Smooth muscle cell (in vitro differentiated cells): ENCODE measurements at regions not wholly inside any gene's neighbourhood (a gene's known extent, or its start where the extent isn't known, plus 50 kb on each side); places are given as distances from the start of the nearest gene placed in this dataset.

Experiments
- DNase-seq: peaks from one replicate; lab custom pipeline; 2025; ENCODE audit not compliant: unreplicated experiment; lab: John Stamatoyannopoulos, UW
- H2AFZ ChIP-seq: fragments of 200-600 bp; sonication (generic); 2 replicates; pipeline ENCODE4 v1.6.0; 2016; ENCODE audit warnings: antibody characterized with exemption, low read depth, mild to moderate bottlenecking
- H3F3A ChIP-seq: fragments of 200-600 bp; sonication (generic); 2 replicates; pipeline ENCODE4 v1.6.0; 2017; ENCODE audit warnings: antibody characterized with exemption, low read depth
- H3K27ac ChIP-seq: fragments of 200-600 bp; sonication (generic); 2 replicates; pipeline ENCODE4 v1.5.1; 2016; ENCODE audit warnings: low read depth, mild to moderate bottlenecking
- H3K27me3 ChIP-seq: fragments of 200-600 bp; sonication (generic); 2 replicates; pipeline ENCODE4 v1.6.1; 2016; ENCODE audit warnings: low read depth, mild to moderate bottlenecking
- H3K36me3 ChIP-seq: fragments of 200-600 bp; sonication (generic); 2 replicates; pipeline ENCODE4 v1.5.1; 2016; ENCODE audit warnings: low read depth
- H3K4me1 ChIP-seq: fragments of 200-600 bp; sonication (generic); 2 replicates; pipeline ENCODE4 v1.5.1; 2016; ENCODE audit warnings: low read depth
- H3K4me2 ChIP-seq: fragments of 200-600 bp; sonication (generic); 2 replicates; pipeline ENCODE4 v1.6.0; 2016; ENCODE audit warnings: mild to moderate bottlenecking
- H3K4me3 ChIP-seq: fragments of 200-600 bp; sonication (generic); 2 replicates; pipeline ENCODE4 v1.5.1; 2016; ENCODE audit warnings: mild to moderate bottlenecking
- H3K79me2 ChIP-seq: fragments of 200-600 bp; sonication (generic); 2 replicates; pipeline ENCODE4 v1.6.0; 2016; ENCODE audit warnings: low read depth, mild to moderate bottlenecking
- H3K9ac ChIP-seq: fragments of 200-600 bp; sonication (generic); 2 replicates; pipeline ENCODE4 v1.6.0; 2016; ENCODE audit warnings: low read depth
- H3K9me3 ChIP-seq: fragments of 200-600 bp; sonication (generic); replicated peaks from 2 replicates; pipeline ENCODE4 v1.5.1; 2016; ENCODE audit warnings: low read depth
- H4K20me1 ChIP-seq: fragments of 200-600 bp; sonication (generic); 2 replicates; pipeline ENCODE4 v1.6.0; 2016; ENCODE audit warnings: low read depth
- CTCF ChIP-seq: fragments of 200-600 bp; sonication (generic); IDR thresholded peaks from 2 replicates; pipeline ENCODE4 v1.5.1; 2017; ENCODE audit warnings: borderline replicate concordance, mild to moderate bottlenecking, antibody characterized with exemption; ENCODE audit not compliant: insufficient read depth, poor library complexity, severe bottlenecking
- WGBS: methylation state at CpG from one replicate; pipeline ENCODE4 v1.1.7; 2016; ENCODE audit warnings: low lambda C conversion rate; 5-methylcytosine and 5-hydroxymethylcytosine counted together

- no peak for DNase-seq
- no peaks in the 10 kb centered on the region for H3K9me3 ChIP-seq
These were observed 584.0 kb upstream of the CDH8 start for GRCh38 chr16:62620275-62620674.

GRCh38 chr16:62615526-62615925 lies 579.3 kb upstream of the CDH8 start:
- DNase-seq = no peak
- Histone ChIP-seq H3F3A (no peaks in the 10 kb centered on the region), H3K9ac (no peak overlapping the region), H3K4me1 (no peaks in the 10 kb centered on the region), H4K20me1 (no peaks in the 10 kb centered on the region), H3K4me2 (no peak overlapping the region), H3K4me3 (no peak overlapping the region), H3K27ac (no peak overlapping the region), H3K9me3 (no peaks in the 10 kb centered on the region), H3K36me3 (no peaks in the 10 kb centered on the region), H2AFZ (no peak overlapping the region), H3K27me3 (no peaks in the 10 kb centered on the region), H3K79me2 (no peaks in the 10 kb centered on the region)
- TF ChIP-seq CTCF = no peak
- 44% methylated on average over 2 of the region's 2 CpGs for WGBS

More at GRCh38 chr16:62620275-62620674, 584.0 kb upstream of the CDH8 start:
- no peak overlapping the region for H3K4me3 ChIP-seq
- no peaks in the 10 kb centered on the region for H3K36me3 ChIP-seq
- no peak overlapping the region for H3K9ac ChIP-seq
- no peak for TF ChIP-seq CTCF
- H3K27ac ChIP-seq = no peak overlapping the region
- H3K4me1 ChIP-seq = no peaks in the 10 kb centered on the region
- no peaks in the 10 kb centered on the region for H3K27me3 ChIP-seq
- H3K4me2 ChIP-seq = no peak overlapping the region
- no peaks in the 10 kb centered on the region for H4K20me1 ChIP-seq
- H3F3A ChIP-seq = no peaks in the 10 kb centered on the region
- H2AFZ ChIP-seq = no peak overlapping the region
- no peaks in the 10 kb centered on the region for H3K79me2 ChIP-seq

GRCh38 chr16:62610291-62610690 lies 574.1 kb upstream of the CDH8 start:
- H3K4me2 ChIP-seq = no peak overlapping the region
- H3K9ac ChIP-seq = no peak overlapping the region
- H4K20me1 ChIP-seq = no peaks in the 10 kb centered on the region
- H2AFZ ChIP-seq = no peak overlapping the region
- H3K4me1 ChIP-seq = peaks cover 6% of the 10 kb centered on the region
- no peaks in the 10 kb centered on the region for H3K27me3 ChIP-seq
- H3K36me3 ChIP-seq = no peaks in the 10 kb centered on the region
- no peak overlapping the region for H3K4me3 ChIP-seq
- DNase-seq = no peak
- 34% methylated on average over 7 of the region's 7 CpGs for WGBS
- no peaks in the 10 kb centered on the region for H3K9me3 ChIP-seq
- no peak overlapping the region for H3K27ac ChIP-seq
- TF ChIP-seq CTCF = no peak
- no peaks in the 10 kb centered on the region for H3K79me2 ChIP-seq
- H3F3A ChIP-seq = no peaks in the 10 kb centered on the region

GRCh38 chr16:62602790-62603189 lies 566.6 kb upstream of the CDH8 start:
- Histone ChIP-seq H3K79me2 (no peaks in the 10 kb centered on the region), H3F3A (no peaks in the 10 kb centered on the region), H3K4me3 (no peak overlapping the region), H3K36me3 (no peaks in the 10 kb centered on the region), H2AFZ (no peak overlapping the region), H3K4me1 (peaks cover 6% of the 10 kb centered on the region), H4K20me1 (no peaks in the 10 kb centered on the region), H3K4me2 (no peak overlapping the region), H3K27ac (no peak overlapping the region), H3K9me3 (no peaks in the 10 kb centered on the region), H3K9ac (no peak overlapping the region), H3K27me3 (peaks cover 5% of the 10 kb centered on the region)
- DNase-seq = no peak
- TF ChIP-seq CTCF = no peak
- WGBS = 91% methylated on average over 3 of the region's 3 CpGs
